OCI-M1 (cell line): ENCODE measurements at regions not wholly inside any gene's neighbourhood (a gene's known extent, or its start where the extent isn't known, plus 50 kb on each side); places are given as distances from the start of the nearest gene placed in this dataset.
"Not testable (repeated sequence)": the region's sequence is repeated elsewhere in the genome, so short reads cannot be mapped to it uniquely, and the experiment has no call there.

Experiments used
- DNase-seq: peaks from one replicate; lab custom pipeline; 2025; lab: John Stamatoyannopoulos, UW

DNA sequence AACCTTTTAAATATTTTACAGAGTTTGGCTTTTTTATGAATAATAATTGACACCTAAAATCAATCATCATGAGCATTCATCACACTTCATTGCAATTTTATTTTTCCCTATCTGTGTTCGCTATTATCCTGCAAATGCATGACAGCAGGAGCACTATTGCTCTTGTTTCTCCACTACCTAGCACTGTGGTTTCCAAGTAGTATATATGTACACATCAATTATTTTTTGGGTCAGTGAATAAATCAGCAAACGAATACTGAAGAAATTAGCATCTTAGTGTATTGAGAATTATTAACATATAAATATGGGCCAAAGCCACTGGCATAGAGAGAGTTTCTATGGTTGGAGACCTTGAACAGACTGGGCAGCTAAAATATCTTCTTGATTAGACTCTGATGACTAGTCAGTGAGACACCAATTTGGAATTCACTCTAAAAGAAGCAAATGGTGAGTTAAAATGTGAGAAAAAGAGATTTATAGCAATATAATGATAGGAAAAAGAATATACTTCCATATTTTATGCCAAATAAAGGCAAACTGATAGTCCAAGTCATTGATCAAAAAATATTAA lies 731.1 kb upstream of the LUZP2 start:
- DNase-seq = no peak

DNA sequence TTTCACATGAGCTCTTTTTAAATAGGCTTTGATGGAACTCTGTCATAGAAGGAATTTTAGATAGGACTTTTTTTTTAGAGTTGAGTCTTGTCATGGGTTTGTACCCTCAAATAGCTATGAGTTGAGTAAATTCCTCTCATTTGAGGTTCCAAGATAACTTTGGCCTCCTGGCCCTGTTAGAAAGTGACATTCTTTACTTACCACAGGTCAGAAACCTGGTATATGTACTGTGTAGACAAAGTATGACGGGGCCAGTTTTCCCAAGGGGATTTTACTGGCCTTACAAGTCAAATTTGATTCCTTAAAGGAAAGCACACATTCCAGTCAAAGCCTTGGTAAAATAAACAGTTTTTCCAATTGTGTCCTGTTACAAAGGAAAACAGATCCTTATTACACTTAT lies 729.3 kb upstream of the LUZP2 start:
- no peak for DNase-seq

DNA sequence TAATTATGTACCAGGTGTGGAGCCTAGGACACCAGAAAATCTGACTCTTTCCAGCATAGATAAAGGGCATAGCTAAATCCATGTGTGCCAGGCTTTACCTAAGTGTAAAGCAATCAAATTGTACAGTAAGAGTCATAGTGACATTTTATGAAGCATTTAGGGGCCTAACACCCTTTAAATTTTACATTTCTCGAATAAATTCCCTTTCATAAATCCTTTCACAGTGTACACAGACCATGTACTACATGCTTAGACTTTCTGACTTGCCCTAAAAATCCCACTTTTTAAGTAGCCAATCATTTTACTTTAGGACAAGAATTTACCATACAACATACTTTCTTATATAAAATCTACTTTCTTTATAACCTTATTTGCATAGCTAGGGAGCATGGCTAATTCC lies 727.6 kb upstream of the LUZP2 start:
- peak; percentile 15 for DNase-seq

DNA sequence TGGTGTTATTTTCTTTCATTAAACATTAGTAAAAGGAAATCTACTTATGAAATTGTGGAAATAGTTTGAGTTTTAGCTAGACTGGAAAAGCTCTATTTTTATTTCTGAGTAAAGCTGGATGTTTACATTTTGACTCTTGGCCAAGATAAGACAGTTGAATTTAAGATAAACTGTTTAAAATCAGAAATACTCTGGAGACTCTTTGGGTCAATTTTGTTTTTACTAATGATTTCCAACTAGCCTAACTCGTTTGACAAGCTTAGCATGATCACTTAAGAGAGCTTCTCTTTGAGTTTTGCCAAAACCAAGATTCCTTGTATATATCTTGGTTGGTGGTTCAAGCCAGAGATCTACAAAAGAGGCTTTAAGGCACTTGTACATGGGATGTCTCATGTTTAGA lies 724.8 kb upstream of the LUZP2 start:
- DNase-seq = no peak

DNA sequence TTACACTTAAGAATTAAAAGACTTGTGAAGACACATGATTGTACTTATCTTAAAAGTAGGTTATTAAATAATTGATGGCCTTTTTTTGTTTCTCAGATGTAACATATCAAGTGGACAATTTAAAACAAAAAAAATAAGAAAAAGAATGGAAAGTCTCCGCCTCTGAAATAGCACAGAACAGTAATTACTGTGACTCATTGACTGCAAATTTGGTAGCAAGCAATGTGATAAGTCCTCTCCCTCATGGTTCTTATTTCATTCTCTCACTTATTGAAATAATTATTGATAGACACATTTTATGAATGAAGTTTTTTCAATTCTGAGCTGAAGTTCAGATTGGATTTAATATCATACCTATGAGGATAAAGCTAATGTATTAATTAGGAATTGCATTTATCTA lies 717.9 kb upstream of the LUZP2 start:
- no peak for DNase-seq

DNA sequence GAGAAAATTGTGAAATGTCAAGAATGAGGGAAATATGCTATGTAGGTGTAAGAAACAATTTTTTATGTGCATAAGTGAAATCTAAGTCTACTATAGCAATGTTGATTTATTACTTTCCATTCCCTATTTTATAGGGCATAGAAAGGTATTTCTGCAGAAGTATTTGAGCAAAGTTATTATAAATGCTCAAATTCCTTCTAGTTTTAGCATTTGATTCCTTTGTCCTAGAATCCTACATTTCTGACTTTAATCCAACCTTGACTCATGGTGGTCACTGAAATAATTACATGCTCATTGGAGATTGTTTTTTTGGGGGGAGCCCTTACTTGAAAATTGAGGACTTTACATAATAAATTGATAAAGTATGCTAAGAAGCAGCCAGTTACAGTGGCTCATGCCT lies 716.6 kb upstream of the LUZP2 start:
- no peak for DNase-seq

DNA sequence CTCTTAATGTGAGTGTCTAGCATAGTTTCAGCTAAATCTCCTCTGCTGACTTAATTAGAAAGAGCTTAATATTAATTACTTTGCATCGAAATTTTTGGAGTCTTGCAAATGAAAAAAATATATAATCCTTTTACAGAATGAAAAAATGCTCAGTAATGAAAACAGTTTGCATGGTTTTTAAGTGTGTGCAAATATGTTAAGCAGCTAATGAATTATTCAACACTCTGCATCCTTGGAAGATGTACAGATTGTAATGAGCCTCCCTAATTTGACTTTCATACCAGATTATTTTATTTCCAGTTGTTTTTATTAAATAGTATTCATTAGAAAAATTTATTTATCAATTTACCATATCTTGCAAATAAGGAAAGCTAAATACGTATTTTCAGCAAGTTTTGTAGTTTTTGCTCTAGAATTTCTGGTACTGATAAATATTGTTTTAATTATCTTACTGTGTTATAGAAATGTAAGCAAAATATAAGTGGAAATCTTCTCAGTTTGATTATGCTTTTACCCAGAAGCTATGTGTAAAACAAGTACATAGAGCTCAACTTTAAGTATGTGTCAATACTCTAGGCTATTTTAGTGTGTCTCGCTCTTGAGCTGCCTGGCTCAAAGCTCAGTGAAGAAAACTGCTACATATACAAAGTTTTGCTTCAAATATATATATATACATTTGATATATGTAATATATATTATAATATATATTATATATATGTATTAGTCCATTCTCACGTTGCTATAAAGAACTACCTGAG lies 714.9 kb upstream of the LUZP2 start:
- DNase-seq = no peak

DNA sequence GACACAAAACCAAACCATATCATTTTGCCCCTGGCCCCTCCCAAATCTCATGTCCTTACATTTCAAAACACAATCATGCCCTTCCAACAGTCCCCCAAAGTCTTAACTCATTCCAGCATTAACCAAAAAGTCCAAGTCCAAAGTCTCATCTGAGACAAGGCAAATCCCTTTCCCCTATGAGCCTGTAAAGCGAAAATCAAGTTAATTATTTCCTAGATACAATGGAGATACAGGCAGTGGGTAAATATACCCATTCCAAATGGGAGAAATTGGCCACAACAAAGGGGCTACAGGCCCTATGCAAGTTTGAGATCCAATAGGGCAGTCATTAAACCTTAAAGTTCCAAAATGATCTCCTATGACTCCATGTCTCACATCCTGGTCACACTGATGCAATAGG lies 709.9 kb upstream of the LUZP2 start:
- not testable (repeated sequence) for DNase-seq

DNA sequence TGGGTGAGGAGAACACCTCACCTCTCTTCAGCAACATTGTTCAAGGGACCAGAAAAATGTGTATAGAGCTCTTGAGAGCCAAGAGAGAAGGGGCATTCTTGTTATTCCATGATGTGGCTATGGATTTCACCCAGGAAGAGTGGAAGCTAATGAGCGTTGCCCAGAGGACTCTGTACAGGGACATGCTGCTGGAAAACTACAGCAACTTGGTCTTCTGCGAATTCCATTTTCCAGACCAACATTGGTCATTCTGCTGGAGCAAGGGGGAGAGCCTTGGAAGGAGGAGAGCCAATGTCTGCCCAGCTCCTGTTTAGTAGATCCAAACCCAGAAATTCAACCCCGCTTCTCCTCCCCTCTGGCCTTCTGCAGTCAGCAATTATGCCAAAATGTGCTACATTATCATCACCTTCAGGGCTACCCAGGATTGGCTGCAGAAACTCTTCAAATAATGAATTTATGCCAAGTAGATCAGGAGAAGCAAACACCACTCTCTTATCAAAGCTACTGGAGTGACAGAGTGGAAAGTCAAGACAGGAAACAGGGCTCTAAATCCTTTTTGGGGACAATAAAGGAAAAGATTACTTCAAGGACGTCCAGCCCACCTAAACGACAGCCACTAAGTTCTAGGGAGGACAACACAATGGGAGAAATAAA lies 707.5 kb upstream of the LUZP2 start:
- DNase-seq = no peak

DNA sequence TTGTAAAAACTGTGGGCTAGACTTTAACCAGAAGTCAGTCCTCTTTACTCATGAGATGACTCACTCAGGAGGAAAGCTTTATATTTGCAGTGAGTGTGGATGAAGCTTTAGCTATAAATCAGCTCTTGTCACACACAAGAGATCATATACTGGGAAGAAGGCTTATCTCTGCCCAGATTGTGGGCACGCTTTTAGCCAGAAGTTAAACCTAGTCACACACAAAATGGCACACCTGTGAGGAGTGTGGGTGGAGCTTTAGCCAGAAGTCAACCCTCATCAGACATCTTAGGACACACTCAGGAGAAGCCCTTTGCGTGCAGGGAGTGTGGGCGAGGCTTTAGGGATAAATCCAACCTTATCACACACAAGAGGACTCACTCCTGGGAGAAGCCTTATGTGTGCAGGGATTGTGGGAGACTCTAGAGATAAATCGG lies 706.9 kb upstream of the LUZP2 start:
- peak; percentile 40 for DNase-seq

DNA sequence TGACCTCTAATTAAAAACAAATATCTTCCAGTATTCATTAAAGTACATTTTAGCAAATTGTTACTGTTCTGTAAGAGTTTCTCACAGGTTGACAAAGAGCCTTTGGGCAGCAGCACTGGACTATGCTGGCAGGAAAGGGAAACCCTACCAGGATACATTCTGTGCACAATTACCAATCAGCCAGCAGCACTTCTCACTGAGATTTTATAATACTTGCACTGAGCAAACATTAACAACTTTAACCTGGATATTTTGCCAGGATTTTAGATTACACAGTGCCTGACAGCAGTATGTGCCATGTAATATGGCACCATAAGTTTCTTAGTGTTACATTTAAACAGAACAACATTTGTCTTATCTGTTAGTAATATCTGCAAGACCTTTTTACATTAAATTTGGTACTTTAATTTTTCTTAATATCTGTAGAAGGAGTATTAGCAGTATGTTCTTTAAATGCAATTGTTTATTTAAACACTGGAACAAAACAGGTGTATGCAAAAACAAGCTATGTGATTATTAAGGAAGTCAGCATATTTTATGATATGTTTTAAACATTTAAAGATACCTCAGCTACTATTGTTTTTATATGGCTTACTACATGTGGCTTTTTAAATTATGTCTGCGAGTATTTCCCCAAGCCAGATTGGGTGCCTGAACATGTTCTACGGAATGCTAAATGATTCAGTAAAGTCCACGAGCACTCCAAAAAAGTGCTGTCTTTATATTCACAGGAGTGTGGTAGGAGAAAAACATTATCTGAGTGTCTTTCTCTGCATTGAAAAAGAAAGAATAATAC lies 699.0 kb upstream of the LUZP2 start:
- DNase-seq = no peak

DNA sequence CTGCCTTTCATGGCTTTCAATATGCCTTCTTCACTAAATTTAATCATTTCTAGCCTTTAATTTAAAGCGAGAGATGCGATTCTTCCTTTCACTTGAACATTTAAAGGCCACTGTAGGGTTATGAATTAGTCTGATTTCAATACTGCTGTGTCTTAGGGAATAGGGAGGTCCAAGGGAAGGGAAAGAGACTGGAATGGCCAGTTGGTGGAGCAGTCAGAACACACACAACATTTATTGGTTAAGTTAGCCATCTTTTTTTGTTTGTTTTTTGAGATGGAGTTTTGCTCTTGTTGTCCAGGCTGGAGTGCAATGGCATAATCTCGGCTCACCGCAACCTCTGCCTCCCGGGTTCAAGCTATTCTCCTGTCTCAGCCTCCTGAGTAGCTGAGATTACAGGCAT lies 662.5 kb upstream of the LUZP2 start:
- DNase-seq = peak; percentile 6

DNA sequence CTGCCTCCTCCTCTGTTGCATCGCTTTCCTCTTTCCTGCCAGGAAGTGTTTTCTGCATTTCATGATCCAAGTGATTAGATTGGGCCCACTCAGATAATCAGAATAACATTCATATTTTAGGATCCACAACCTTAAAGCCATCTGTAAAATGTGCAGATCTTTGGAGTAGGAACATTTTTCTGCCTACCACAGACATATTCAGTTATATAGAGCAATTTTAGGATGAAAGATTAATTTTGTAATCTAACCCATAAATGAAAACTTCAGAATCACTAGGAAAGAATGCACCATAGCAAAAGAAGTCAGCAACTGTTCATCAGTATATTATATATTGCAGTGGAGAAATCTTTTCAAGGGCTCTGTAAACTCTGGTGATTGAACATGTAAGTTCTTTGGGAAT lies 659.9 kb upstream of the LUZP2 start:
- no peak for DNase-seq

DNA sequence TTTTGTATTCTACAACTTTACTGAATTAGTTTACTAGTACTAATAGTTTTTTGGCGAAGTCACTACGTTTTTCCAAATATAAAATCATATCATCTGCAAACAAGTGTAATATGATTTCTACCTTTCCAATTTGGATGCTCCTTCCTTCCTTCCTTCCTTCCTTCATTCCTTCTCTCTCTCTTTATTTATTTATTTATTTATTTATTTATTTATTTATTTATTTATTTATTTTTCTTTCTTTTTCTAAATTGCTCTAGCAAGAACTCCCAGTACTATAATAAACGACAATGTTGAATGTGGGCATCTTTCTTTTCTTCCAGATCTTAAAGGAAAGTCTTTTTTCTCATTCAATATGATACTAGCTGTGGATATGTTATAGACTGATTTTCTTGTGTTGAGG lies 656.0 kb upstream of the LUZP2 start:
- DNase-seq = no peak

DNA sequence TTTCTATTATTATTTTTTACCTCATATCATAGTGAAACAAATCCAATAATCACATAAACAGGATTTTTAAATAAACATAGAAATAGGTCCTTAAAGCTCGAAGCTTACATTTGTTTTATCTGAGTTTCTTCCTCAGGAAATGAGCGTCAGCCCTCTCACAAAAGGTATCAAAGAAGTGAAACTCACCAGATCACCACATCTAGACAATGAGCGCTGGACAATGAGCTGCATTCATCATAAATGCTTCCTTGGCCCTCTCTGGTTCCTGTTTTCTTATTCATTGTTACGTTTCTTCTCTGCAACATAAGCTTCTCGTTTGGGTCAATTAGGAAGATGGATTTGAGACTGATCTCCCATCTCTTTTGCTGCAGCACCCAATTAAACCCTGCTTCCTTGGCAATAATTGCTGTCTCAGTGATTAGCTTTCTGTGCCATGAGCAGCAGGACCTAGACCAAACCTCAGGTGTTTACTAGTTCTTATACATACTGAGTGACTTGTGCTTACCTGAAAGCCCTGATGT lies 649.9 kb upstream of the LUZP2 start:
- DNase-seq = no peak

DNA sequence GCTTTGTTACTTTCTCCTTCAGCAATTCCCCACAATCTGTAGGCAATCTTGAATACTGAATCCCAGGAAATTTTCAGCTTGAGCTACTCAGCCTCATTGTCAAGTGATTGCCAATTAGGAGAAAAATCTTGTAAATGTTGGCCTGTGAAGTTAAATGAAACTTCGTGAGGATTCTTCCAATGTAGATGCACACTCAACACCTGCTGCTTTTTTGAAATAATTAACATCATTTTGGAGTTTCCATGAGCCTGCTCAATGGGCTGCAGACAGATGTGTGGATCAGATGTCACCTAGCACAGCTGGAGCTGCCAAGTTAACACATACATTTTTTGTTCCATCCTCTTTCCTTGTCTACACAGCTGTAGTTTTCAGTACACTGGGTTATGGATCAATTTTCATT lies 645.6 kb upstream of the LUZP2 start:
- DNase-seq = no peak

DNA sequence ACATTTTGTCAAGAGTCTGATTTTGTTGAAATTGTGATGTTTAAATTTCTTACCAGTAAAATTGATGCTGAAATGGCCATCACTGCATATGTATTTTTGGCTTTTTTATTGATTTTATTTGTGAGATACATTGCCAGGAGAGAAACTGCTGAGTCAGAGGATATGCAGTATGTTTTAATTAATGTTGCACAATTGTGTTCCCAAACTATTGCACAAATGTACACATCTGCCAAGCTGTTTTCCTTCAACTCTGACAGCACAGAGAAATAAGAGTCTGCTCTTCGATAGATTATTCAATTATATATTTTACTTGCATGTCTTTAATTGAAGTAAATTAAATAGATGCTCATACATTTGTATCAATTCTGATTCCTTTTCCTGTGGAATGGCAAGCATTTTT lies 640.2 kb upstream of the LUZP2 start:
- peak; percentile 55 for DNase-seq

DNA sequence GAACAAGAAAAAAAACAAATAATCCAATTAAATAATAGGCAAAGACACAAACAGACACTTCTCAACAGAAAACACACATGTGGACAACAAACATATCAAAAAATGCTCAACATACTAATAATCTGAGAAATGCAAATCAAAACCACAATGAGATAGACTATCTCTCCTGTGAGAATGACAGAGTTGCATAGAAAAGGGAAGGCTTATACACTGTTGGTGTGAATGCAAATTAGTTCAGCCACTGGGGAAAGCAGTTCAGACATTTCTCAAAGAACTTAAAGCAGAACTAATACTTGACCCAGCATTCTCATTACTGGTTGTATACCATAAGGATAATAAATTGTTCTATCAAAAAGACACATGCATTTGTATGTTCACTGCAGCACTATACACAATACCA lies 637.8 kb upstream of the LUZP2 start:
- DNase-seq = peak; percentile 41

DNA sequence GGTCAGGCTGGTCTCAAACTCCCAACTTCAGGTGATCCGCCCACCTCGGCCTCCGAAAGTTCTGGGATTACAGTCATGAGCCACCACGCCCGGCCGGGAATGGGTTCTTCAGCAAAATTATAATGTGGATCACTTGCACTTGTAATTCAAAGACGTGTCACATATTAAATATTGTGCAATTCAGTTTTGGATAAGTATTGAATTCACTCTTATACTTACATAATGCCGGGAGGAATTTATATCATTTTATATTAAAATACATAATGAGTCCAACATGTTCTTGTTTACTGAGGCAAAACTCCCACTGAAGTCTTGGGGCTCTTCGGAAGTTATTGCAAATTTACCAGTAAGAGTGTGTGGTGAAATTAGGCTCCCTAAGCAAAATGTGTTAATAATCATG lies 635.2 kb upstream of the LUZP2 start:
- no peak for DNase-seq

DNA sequence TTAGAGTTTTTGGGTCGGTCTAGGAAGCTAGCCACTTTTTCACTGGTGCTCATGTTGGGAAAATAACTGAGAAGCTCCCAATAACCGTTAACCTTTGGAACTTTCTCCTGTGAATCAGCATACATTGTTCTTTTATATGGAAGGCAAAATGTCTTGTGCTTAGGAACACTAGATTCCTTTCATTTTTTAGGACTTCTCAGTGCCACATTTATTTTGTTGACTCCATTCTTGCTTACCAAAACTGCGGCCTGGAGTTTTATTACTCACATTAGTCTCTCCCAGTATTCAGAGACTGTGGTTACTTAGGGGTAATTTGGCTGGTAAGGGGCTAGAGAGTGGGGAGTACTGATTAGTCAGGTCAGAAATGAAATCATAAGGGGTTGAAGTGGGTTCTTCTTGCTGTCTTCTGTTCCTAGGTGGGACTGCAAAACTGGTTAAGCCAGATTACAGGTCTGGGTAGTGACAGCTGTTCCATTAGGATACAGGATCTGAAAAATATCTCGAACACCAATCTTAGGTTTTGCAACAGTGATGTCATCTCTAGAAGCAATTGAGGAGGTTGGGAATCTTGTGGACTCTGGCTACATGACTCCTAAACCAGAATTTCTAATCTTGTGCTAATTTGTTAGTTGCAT lies 631.4 kb upstream of the LUZP2 start:
- no peak for DNase-seq

DNA sequence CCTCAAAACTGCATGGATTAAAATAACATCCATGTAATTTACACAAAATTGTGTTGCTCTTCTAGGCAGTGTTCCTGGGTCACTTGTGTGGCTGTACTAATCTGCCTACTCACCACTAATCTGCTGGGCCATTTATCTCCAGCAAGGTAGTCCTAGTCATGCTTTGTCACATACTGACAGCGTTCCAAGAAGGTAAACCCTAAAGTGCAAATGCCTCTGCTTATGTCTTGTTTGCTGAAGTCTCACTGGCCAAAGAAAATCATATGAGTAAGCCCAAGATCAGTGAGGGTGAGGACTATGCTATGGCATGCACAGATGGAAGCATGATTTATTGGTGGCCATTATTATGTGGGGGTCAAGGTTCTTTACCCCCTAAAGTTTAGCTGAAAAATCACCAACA lies 630.2 kb upstream of the LUZP2 start:
- no peak for DNase-seq

DNA sequence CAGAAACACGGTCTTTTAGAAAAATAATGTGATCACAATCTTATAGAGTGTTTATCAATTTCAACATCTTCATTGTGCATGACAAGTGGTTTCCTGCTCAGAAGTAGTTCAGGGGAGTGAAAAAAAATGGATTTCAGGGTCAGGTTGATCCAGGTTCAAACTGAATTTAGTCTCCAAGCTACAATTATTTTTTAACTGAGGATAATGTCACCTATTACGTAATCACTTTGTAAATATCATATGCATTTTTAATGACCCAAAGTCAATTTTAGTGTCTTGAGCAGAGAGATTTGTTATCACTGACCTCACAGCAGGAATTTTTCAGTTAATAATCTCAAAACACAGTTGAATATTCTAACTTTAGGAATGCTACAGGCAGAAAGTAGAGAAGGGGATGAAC lies 627.2 kb upstream of the LUZP2 start:
- DNase-seq = no peak
